OCI-LY1 (cell line): ENCODE measurements at regions not wholly inside any gene's neighbourhood (a gene's known extent, or its start where the extent isn't known, plus 50 kb on each side); places are given as distances from the start of the nearest gene placed in this dataset.

Source experiments
- EZH2 ChIP-seq: fragments of 200-600 bp; sonication (generic), shearing (Covaris generic); IDR thresholded peaks from 2 replicates; pipeline ENCODE4 v1.8.0; 2017; ENCODE audit warnings: borderline replicate concordance, mixed run types, mild to moderate bottlenecking, antibody characterized with exemption, low read length, moderate library complexity, mixed read lengths
- TF ChIP-seq, protein P1 (sequence below): fragments of 200-600 bp; sonication (generic), shearing (Covaris generic); IDR thresholded peaks from 2 replicates; pipeline ENCODE4 v1.5.1; 2017; ENCODE audit warnings: mild to moderate bottlenecking, antibody characterized with exemption, low read length, moderate library complexity, mixed read lengths

DNA sequence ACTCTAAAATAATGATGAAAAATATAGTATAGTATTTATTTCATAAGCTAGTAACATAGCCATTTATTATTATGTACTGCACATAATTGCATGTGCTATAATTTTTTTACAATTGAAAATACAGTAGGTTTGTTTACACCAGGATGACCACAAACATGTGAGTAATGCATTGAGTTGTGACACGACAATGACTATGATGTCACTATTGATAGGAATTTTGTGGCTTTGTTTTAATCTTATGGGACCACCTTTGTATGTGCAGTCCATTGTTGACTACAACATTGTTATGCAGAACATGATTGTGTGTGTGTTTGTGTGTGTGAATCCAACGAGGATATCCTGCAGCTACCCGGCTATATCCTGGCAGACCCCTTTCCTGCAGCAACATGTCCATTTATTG, 372.2 kb upstream of the MCTP2 start:
- TF ChIP-seq, protein P1, sequence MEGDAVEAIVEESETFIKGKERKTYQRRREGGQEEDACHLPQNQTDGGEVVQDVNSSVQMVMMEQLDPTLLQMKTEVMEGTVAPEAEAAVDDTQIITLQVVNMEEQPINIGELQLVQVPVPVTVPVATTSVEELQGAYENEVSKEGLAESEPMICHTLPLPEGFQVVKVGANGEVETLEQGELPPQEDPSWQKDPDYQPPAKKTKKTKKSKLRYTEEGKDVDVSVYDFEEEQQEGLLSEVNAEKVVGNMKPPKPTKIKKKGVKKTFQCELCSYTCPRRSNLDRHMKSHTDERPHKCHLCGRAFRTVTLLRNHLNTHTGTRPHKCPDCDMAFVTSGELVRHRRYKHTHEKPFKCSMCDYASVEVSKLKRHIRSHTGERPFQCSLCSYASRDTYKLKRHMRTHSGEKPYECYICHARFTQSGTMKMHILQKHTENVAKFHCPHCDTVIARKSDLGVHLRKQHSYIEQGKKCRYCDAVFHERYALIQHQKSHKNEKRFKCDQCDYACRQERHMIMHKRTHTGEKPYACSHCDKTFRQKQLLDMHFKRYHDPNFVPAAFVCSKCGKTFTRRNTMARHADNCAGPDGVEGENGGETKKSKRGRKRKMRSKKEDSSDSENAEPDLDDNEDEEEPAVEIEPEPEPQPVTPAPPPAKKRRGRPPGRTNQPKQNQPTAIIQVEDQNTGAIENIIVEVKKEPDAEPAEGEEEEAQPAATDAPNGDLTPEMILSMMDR, result no peak
- TF ChIP-seq EZH2, result no peak
